Fibroblast of pulmonary artery (primary cell): ENCODE measurements at regions not wholly inside any gene's neighbourhood (a gene's known extent, or its start where the extent isn't known, plus 50 kb on each side); places are given as distances from the start of the nearest gene placed in this dataset.

Experiments
- DNase-seq: peaks from one replicate; pipeline ENCODE4 v3.0.0-alpha.2; 2010; ENCODE audit warnings: low read depth
- H3K4me3 ChIP-seq: replicated peaks from 2 replicates; pipeline ENCODE4 v1.5.1; 2011; ENCODE audit warnings: low read depth, mild to moderate bottlenecking, control low read depth, low read length, moderate library complexity
- TF ChIP-seq, protein P1 (sequence below): IDR thresholded peaks from 2 replicates; pipeline ENCODE4 v1.5.1; 2011; ENCODE audit warnings: mild to moderate bottlenecking, control low read depth, low read length, inconsistent platforms; ENCODE audit errors: missing control alignments

DNA sequence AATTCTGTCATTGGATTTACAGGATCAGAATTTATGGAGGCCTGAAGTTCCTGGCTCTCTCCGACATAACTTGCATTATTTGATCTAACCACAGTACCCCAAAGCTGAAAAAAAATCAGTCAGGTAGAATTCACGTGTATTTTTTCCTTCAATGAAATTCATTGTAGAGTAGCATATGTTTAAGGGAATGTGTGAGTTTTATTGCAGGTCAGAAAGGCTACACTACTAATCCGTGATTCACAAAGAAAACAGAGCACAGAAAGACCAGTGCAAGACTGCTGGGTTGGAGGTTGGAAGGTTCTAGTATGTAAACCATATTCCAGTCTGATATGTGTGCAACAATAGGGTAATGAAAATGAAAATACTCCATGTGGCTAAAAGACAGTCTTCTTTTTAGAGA lies 247.0 kb upstream of the FERD3L start:
- DNase-seq, result peak; percentile 24
- TF ChIP-seq, protein P1, sequence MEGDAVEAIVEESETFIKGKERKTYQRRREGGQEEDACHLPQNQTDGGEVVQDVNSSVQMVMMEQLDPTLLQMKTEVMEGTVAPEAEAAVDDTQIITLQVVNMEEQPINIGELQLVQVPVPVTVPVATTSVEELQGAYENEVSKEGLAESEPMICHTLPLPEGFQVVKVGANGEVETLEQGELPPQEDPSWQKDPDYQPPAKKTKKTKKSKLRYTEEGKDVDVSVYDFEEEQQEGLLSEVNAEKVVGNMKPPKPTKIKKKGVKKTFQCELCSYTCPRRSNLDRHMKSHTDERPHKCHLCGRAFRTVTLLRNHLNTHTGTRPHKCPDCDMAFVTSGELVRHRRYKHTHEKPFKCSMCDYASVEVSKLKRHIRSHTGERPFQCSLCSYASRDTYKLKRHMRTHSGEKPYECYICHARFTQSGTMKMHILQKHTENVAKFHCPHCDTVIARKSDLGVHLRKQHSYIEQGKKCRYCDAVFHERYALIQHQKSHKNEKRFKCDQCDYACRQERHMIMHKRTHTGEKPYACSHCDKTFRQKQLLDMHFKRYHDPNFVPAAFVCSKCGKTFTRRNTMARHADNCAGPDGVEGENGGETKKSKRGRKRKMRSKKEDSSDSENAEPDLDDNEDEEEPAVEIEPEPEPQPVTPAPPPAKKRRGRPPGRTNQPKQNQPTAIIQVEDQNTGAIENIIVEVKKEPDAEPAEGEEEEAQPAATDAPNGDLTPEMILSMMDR, result no peak
- H3K4me3 ChIP-seq, result no peak overlapping the region

DNA sequence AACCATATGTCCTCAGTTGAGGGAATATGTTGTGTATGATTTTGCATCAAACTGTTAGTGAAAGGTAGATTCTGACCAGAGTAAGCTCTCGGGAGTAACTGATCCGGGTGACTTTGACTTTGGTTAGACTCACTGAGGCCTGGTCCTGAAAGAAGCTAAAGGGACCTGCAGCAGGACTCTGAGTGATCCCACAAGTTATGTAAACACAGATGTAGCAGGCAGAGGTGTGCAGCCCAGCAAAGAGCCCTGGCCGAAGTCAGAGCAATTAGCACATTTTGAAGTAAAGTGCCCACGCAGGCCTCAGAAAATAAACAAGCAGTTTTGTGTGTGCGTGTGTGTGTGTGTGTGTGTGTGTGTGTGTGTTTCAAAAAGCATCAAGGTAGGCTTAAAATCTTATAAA lies 245.6 kb upstream of the FERD3L start:
- no peak for DNase-seq
- TF ChIP-seq, protein P1, result no peak
- H3K4me3 ChIP-seq, result no peak overlapping the region

DNA sequence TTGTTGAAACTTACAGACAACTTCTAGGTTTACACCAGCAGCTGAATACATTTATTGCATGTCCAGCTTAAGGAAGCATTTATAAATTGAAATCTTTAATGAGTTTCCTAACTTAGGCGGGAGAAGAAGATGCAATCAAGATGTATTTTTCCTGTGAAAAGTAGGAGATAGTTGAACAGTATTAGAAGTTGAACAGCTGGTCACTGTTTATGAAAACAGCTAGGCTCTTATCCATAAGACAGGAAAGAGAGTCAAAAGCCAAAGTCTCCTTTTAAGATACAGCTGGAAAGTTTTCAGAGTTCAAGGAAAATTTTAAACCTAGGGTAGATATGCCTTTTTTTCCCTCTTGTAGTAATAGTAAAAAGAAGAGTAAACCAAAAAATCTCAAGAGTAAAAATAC lies 236.1 kb upstream of the FERD3L start:
- TF ChIP-seq, protein P1, result no peak
- H3K4me3 ChIP-seq, result no peak overlapping the region
- no peak for DNase-seq

DNA sequence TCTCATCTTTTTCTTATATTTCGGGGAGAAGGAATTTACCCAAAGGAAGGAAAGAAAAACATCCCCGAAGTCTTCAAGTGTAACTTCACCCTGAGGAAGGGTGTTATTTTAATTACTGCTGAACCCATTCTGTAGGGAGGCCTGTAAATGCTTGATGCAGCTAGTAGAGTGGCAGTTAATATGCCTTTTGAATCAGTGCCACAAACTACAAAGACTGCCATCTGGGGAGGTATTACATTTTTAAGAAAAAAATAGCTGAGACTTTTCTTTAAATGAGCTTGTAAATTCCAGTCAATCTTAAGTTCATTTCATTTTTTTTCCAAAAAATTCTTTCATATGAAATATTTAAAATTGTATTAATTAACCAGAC lies 233.1 kb upstream of the FERD3L start:
- TF ChIP-seq, protein P1, result no peak
- H3K4me3 ChIP-seq, result no peak overlapping the region
- DNase-seq, result no peak

DNA sequence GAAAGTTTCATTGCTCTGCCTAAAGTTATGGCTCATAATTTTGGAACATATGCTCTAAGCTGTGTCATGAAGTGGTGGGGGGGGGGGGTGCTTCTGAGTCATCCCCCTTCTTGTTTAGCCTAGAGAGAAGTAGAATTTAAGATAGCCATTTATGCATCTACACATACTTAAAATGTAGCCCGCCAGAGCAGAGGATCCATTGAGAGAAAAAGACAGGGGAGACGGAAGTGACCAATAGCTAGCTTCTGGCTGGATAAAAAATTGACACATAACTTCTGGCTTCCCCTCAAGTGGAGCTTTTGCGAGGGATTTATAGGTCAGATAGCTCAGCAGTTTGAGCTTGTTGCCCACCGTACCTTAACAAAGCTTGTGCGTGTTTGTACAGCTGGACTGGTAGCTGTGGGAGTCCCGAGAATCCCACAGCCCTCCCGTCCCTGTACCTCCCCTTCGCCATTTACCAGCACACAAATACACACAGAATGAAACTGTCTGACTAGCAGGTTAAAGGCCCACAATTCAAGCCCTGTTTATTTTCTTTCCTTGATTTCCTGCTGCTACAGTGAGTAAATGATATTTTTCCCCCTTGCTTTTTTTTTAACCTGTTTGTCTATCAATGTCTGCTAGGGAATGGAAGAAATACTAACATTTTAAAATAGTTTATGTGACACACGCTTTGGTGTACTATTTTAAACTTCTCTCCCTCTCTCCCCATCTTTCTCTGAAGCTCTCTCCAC lies 232.6 kb upstream of the FERD3L start:
- peak; percentile 49 for DNase-seq
- TF ChIP-seq, protein P1, result no peak
- H3K4me3 ChIP-seq, result no peak overlapping the region

DNA sequence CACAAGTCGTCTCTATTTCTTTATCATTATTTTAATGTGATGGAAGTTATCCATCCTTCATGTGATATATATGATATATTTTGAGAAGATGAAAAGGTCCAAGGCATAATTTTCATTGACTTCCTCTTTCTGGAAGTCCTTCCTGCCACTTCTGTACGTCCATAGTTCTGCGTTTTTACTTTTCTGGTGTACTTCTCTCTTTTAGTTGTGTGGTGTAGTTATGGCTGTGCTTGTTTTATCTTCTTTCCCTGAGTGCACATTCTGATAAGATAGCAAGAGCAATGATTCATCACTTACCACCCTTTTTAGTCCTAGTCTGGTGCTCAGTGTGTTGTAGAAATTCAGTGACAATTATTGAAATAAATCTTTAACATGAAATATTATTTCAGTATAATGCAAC lies 231.3 kb upstream of the FERD3L start:
- H3K4me3 ChIP-seq, result no peak overlapping the region
- DNase-seq, result peak; percentile 16
- TF ChIP-seq, protein P1, result no peak

DNA sequence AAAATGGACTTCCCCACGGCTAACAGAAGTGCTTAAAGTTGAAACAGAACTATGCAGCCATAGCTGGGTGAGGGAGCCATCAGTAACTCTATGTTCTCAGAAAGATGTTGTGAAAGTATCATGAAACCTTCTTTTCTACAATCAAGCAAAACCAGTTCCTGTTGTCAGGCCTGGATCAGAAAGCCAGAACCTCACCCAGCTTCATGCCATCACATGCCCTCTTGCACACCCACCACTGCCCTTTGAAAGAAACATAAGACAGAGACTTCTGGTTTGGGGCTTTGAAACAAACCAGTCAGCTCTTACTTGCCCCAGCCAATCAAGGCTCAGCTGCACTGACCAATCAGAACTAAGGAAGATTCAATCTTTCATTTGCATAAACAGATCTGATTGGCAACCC lies 230.8 kb upstream of the FERD3L start:
- no peak overlapping the region for H3K4me3 ChIP-seq
- TF ChIP-seq, protein P1, result no peak
- DNase-seq, result no peak
